ENCODE measurements at regions not wholly inside any gene's neighbourhood (a gene's known extent, or its start where the extent isn't known, plus 50 kb on each side); places are given as distances from the start of the nearest gene placed in this dataset.

DNA sequence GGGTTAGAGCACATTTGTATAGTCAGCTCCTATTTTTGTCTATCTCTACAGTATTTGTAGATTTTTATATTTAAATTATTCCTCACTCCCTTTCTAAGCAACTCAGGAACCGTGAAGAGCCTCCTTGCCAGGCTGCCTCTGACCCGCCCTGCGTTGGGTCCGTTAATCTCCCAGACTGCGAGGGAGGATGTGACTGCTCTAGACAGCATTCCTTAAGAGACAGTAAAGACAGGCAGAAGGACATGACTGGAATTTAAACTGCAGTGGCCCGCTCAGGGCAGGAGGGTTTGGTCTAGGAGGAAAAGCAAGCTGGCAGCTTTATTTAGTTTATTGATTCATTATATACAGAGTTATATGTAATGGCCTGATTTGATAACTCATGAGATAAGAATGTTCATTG, 413.7 kb downstream of the TMEM135 start:
- no peak for DNase-seq
- Histone ChIP-seq H3K4me1 (ENCODE audit: control insufficient read depth, insufficient read depth, low read length) (no peaks in the 10 kb centered on the region), H3K27ac (ENCODE audit: low read length) (no peak overlapping the region), H3K27me3 (ENCODE audit: control insufficient read depth, insufficient read depth, low read length) (no peaks in the 10 kb centered on the region), H3K9me3 (ENCODE audit: control insufficient read depth, low read depth, low read length) (no peaks in the 10 kb centered on the region), H3K4me3 (ENCODE audit: low read length) (no peak overlapping the region), H3K36me3 (ENCODE audit: control insufficient read depth, insufficient read depth, low read length) (no peaks in the 10 kb centered on the region)
- WGBS (ENCODE audit: insufficient coverage, low lambda C conversion rate) = no CpG with 5 or more reads among the region's 6 CpGs

DNA sequence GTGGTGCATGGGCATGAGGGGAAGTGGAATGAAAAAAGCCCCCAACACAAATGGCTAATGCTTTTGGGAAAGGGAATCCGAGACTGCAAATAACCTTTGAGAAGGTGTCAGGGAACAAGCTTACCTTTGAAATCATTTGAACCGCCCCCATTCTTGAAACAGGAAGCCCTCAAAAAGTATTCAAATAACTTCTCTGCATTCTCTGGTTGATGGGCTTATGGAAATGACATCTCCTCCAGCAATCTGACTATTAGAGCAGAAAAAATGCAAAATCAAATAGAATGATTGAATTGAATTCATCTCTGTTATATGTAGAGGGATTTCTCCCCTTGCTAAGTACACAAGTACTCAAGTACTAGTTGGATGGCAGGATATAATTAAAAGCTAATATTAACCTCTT, 409.9 kb downstream of the TMEM135 start:
- no peak for DNase-seq
- H3K4me3 ChIP-seq (ENCODE audit: low read length) = no peak overlapping the region
- no peaks in the 10 kb centered on the region for H3K9me3 ChIP-seq (ENCODE audit: control insufficient read depth, low read depth, low read length)
- H3K27me3 ChIP-seq (ENCODE audit: control insufficient read depth, insufficient read depth, low read length) = no peaks in the 10 kb centered on the region
- no CpG with 5 or more reads among the region's 2 CpGs for WGBS (ENCODE audit: insufficient coverage, low lambda C conversion rate)
- no peaks in the 10 kb centered on the region for H3K36me3 ChIP-seq (ENCODE audit: control insufficient read depth, insufficient read depth, low read length)
- H3K27ac ChIP-seq (ENCODE audit: low read length) = no peak overlapping the region
- H3K4me1 ChIP-seq (ENCODE audit: control insufficient read depth, insufficient read depth, low read length) = no peaks in the 10 kb centered on the region

DNA sequence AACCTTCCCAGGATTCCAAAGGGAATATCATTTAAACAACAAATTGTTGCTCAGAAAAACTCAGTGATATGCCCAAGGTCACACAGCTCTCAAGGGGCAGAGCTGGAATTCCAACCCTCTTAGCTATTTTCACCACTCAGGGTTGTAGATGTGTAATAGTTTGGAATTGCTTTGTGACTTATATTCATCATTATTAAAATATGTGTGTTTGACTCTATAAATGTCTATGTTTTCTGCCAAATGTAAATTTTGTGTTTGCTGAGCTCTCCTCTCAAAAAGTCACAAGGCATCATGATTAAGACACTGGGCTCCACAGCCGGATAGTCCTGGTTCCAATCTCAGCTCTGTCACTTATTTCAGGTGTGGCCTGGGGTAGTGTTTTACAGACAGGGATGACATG, 407.3 kb downstream of the TMEM135 start:
- Histone ChIP-seq H3K27ac (ENCODE audit: low read length) (no peak overlapping the region), H3K9me3 (ENCODE audit: control insufficient read depth, low read depth, low read length) (no peaks in the 10 kb centered on the region), H3K4me3 (ENCODE audit: low read length) (no peak overlapping the region), H3K27me3 (ENCODE audit: control insufficient read depth, insufficient read depth, low read length) (no peaks in the 10 kb centered on the region), H3K36me3 (ENCODE audit: control insufficient read depth, insufficient read depth, low read length) (no peaks in the 10 kb centered on the region), H3K4me1 (ENCODE audit: control insufficient read depth, insufficient read depth, low read length) (no peaks in the 10 kb centered on the region)
- no CpG with 5 or more reads among the region's 1 CpG for WGBS (ENCODE audit: insufficient coverage, low lambda C conversion rate)
- no peak for DNase-seq

DNA sequence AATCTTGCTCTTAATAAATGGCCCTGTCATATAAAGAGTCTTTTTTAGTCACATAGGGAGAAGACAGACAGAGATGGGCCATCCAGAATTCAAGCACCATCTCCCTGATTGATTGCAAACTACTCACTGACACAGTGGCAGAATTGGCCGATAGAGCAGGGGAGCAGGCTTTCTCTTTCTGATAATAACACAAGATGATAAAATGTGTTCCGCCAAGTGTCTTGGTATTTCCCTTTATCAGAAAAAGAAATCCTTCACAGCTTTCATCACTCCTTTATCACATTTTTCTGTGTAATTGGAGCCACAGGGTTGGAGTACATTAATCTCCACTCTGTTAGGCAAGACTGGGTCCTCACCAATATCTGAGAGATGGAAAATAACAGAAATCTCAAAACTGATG, 406.0 kb downstream of the TMEM135 start:
- Histone ChIP-seq H3K27ac (ENCODE audit: low read length) (no peak overlapping the region), H3K36me3 (ENCODE audit: control insufficient read depth, insufficient read depth, low read length) (no peaks in the 10 kb centered on the region), H3K9me3 (ENCODE audit: control insufficient read depth, low read depth, low read length) (no peaks in the 10 kb centered on the region), H3K4me1 (ENCODE audit: control insufficient read depth, insufficient read depth, low read length) (no peaks in the 10 kb centered on the region), H3K4me3 (ENCODE audit: low read length) (no peak overlapping the region), H3K27me3 (ENCODE audit: control insufficient read depth, insufficient read depth, low read length) (no peaks in the 10 kb centered on the region)
- no peak for DNase-seq
- WGBS (ENCODE audit: insufficient coverage, low lambda C conversion rate) = no CpG with 5 or more reads among the region's 2 CpGs

DNA sequence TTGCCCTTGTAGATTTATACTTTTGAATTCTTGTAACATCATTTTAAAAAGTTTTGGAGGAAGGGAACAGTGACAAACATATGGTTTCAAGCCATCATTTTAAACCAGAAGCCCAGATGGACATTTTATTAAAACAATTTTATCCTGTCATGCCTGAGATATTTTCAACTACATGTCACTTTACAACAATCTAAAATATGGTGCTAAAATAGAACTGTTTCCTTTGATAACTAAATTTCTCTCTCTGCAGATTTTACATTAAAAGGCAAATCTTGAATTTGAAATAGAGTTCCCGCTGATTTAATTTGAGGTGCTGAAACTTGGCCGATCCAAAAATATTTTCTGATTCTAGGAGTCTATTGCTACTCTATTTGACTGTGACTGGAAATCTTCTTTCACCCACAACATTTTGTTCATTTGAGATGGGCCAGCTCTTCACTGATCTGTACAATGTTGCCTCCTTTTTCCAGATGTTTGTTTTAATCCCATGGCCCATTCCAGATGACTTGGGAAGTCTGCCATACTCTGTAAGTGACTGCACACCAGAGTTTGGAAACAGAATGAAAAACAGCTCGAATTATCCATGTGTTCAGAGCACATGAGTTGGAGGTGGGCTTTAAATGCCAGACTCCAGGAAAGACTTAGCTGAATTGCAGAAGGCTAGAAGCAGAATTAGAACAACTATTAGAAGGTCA, 402.5 kb downstream of the TMEM135 start:
- Histone ChIP-seq H3K4me3 (ENCODE audit: low read length) (no peak overlapping the region), H3K27me3 (ENCODE audit: control insufficient read depth, insufficient read depth, low read length) (no peaks in the 10 kb centered on the region), H3K9me3 (ENCODE audit: control insufficient read depth, low read depth, low read length) (no peaks in the 10 kb centered on the region), H3K4me1 (ENCODE audit: control insufficient read depth, insufficient read depth, low read length) (no peaks in the 10 kb centered on the region), H3K27ac (ENCODE audit: low read length) (no peak overlapping the region), H3K36me3 (ENCODE audit: control insufficient read depth, insufficient read depth, low read length) (no peaks in the 10 kb centered on the region)
- 40% methylated on average over 1 of the region's 3 CpGs for WGBS (ENCODE audit: insufficient coverage, low lambda C conversion rate)
- DNase-seq = no peak

DNA sequence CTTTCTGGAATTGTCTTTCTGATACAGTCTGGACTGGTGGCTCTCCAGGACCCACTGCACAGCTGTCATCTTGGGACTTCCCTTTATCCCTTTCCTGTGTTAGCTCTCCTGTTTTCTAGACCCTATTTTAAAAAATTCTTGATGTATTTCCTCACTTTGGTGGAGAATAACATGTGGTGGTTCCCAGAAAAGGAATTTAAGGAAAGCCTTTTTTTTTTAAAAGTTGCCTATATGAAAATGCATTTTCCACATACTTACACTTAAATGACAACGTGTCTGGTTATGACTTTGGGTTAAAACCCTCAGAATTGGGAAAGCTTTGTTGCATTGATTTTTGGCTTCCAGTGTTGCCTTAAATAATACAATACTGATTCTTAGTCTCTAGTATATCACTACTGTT, 400.7 kb downstream of the TMEM135 start:
- Histone ChIP-seq H3K36me3 (ENCODE audit: control insufficient read depth, insufficient read depth, low read length) (no peaks in the 10 kb centered on the region), H3K27me3 (ENCODE audit: control insufficient read depth, insufficient read depth, low read length) (no peaks in the 10 kb centered on the region), H3K27ac (ENCODE audit: low read length) (no peak overlapping the region), H3K4me3 (ENCODE audit: low read length) (no peak overlapping the region), H3K9me3 (ENCODE audit: control insufficient read depth, low read depth, low read length) (no peaks in the 10 kb centered on the region), H3K4me1 (ENCODE audit: control insufficient read depth, insufficient read depth, low read length) (no peaks in the 10 kb centered on the region)
- 83% methylated on average over 1 of the region's 1 CpG for WGBS (ENCODE audit: insufficient coverage, low lambda C conversion rate)
- no peak for DNase-seq

DNA sequence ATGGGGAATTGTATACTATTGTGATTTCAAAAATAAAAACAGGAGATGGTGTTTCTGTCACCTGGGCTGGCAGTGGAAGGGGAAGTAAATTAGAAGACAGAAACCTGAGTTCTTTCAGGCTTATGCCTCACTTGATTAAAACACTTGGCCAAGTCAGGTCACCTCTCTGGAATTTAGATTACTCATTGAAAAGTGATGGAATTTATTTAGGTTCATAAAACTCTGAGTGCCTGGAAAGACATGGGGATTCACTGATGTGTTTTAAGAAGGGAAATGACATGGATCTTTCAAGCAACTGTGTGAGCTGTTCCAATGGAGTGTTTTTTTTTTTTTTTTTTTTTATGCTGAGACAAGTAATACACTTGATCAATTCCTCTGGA, 400.1 kb downstream of the TMEM135 start:
- Histone ChIP-seq H3K36me3 (ENCODE audit: control insufficient read depth, insufficient read depth, low read length) (no peaks in the 10 kb centered on the region), H3K9me3 (ENCODE audit: control insufficient read depth, low read depth, low read length) (no peaks in the 10 kb centered on the region), H3K27ac (ENCODE audit: low read length) (no peak overlapping the region), H3K4me1 (ENCODE audit: control insufficient read depth, insufficient read depth, low read length) (no peaks in the 10 kb centered on the region), H3K27me3 (ENCODE audit: control insufficient read depth, insufficient read depth, low read length) (no peaks in the 10 kb centered on the region), H3K4me3 (ENCODE audit: low read length) (no peak overlapping the region)
- no peak for DNase-seq

DNA sequence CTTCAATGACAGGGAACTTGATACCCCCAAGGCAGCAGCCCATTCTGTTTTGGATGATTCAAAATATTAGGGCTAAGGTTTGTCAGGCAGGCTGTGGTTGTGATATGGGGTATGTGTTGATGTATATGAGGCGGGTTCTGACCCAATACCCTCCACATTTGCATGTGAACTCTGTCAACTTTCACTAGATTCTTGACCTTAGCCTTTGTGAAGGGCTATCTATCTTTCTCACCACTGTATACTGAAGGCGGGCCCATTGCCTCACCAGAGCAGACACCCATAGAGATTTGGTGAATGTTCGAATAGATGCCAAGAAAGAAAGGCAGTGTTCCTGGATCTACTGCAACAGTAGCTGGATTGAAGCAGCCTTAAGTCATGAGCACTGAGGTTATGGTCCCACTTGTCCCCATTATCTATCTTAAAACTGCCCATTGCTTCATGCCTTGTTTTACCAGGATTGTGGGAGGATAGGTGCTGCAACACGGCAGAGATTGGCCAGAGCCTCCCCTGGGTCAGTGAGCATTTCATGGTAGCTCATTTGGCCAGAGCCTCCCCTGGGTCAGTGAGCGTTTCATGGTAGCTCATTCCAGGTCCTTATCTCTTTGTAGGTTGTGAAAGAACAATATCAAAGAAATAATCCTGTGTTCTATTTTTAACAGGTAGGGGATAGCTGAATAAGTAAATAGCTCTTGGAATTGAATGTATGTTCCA, 399.6 kb downstream of the TMEM135 start:
- no peaks in the 10 kb centered on the region for H3K9me3 ChIP-seq (ENCODE audit: control insufficient read depth, low read depth, low read length)
- 50% methylated on average over 2 of the region's 5 CpGs for WGBS (ENCODE audit: insufficient coverage, low lambda C conversion rate)

DNA sequence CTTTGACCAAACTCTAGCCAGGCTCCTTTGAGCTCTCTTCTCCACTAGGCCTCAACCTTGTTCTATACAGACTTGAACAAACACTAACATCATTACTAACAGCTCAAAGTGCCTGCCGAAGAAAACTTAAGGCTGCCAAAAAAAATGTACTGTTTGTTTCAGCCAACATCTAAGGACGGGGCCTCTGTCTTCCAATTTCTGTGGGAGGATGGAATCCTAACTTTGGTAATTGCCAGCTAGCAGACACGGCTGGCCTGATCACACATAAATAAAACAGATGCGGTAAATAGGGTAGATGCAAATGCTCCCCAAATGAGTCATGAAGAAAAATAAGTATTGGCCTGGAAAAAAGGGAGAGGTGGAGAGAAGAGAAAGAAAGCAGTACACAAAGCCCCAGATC, 394.3 kb downstream of the TMEM135 start:
- H3K9me3 ChIP-seq (ENCODE audit: control insufficient read depth, low read depth, low read length) = no peaks in the 10 kb centered on the region
- H3K27me3 ChIP-seq (ENCODE audit: control insufficient read depth, insufficient read depth, low read length) = no peaks in the 10 kb centered on the region
- no peaks in the 10 kb centered on the region for H3K4me1 ChIP-seq (ENCODE audit: control insufficient read depth, insufficient read depth, low read length)
- H3K4me3 ChIP-seq (ENCODE audit: low read length) = no peak overlapping the region
- WGBS (ENCODE audit: insufficient coverage, low lambda C conversion rate) = 94% methylated on average over 3 of the region's 4 CpGs
- no peaks in the 10 kb centered on the region for H3K36me3 ChIP-seq (ENCODE audit: control insufficient read depth, insufficient read depth, low read length)
- peak in 1 of 2 donors; percentile 9 for DNase-seq
- H3K27ac ChIP-seq (ENCODE audit: low read length) = no peak overlapping the region

More for the DNA sequence above, 399.6 kb downstream of the TMEM135 start:
- Histone ChIP-seq H3K27ac (ENCODE audit: low read length) (no peak overlapping the region), H3K36me3 (ENCODE audit: control insufficient read depth, insufficient read depth, low read length) (no peaks in the 10 kb centered on the region), H3K27me3 (ENCODE audit: control insufficient read depth, insufficient read depth, low read length) (no peaks in the 10 kb centered on the region), H3K4me1 (ENCODE audit: control insufficient read depth, insufficient read depth, low read length) (no peaks in the 10 kb centered on the region), H3K4me3 (ENCODE audit: low read length) (no peak overlapping the region)
- no peak for DNase-seq

DNA sequence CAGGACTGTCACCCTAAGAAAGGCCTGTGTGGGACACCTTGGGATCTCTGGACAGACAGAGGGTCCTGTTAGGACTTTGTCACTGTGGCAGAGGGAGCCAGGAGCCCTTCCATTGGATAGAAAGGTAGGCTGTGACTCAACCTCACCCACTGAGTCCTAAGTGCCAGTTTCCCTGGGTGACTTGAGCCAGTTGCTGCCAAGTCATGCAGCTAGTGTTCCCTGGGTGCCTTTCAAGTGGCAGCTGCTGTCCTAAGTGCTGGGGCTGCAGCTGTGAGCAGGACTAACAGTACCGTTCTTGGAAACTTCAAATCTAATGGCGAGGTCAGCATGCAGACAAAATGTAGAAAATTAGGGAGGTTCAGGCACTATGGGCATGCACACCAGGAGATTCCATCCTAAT, 393.7 kb downstream of the TMEM135 start:
- Histone ChIP-seq H3K4me3 (ENCODE audit: low read length) (no peak overlapping the region), H3K27me3 (ENCODE audit: control insufficient read depth, insufficient read depth, low read length) (no peaks in the 10 kb centered on the region), H3K36me3 (ENCODE audit: control insufficient read depth, insufficient read depth, low read length) (no peaks in the 10 kb centered on the region), H3K4me1 (ENCODE audit: control insufficient read depth, insufficient read depth, low read length) (no peaks in the 10 kb centered on the region), H3K9me3 (ENCODE audit: control insufficient read depth, low read depth, low read length) (no peaks in the 10 kb centered on the region), H3K27ac (ENCODE audit: low read length) (no peak overlapping the region)
- 80% methylated on average over 1 of the region's 2 CpGs for WGBS (ENCODE audit: insufficient coverage, low lambda C conversion rate)
- DNase-seq = no peak

DNA sequence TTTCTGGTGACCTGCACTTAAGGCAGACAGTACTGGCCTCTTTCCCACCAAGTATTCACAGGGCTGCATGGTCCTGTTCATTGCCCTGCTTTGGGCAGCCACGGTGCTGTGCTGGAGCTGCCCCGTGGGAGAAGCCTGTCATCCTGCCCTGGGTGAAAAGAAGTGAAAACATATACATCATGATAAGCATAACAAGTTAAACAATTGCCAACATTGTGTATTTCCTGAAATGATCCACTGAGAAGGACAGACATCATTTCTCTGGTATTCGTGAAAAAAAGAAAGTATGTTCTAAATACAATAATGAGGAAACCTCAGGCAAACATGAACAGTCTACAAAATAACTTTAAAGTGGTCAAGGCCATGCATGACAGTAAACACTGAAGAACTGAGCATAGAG, 393.1 kb downstream of the TMEM135 start:
- Histone ChIP-seq H3K27me3 (ENCODE audit: control insufficient read depth, insufficient read depth, low read length) (no peaks in the 10 kb centered on the region), H3K4me3 (ENCODE audit: low read length) (no peak overlapping the region), H3K4me1 (ENCODE audit: control insufficient read depth, insufficient read depth, low read length) (no peaks in the 10 kb centered on the region), H3K27ac (ENCODE audit: low read length) (no peak overlapping the region), H3K9me3 (ENCODE audit: control insufficient read depth, low read depth, low read length) (no peaks in the 10 kb centered on the region), H3K36me3 (ENCODE audit: control insufficient read depth, insufficient read depth, low read length) (no peaks in the 10 kb centered on the region)
- 60% methylated on average over 1 of the region's 3 CpGs for WGBS (ENCODE audit: insufficient coverage, low lambda C conversion rate)
- no peak for DNase-seq

Data from large intestine (tissue), 3 donors.